ENCODE measurements at regions not wholly inside any gene's neighbourhood (a gene's known extent, or its start where the extent isn't known, plus 50 kb on each side); places are given as distances from the start of the nearest gene placed in this dataset.

DNA sequence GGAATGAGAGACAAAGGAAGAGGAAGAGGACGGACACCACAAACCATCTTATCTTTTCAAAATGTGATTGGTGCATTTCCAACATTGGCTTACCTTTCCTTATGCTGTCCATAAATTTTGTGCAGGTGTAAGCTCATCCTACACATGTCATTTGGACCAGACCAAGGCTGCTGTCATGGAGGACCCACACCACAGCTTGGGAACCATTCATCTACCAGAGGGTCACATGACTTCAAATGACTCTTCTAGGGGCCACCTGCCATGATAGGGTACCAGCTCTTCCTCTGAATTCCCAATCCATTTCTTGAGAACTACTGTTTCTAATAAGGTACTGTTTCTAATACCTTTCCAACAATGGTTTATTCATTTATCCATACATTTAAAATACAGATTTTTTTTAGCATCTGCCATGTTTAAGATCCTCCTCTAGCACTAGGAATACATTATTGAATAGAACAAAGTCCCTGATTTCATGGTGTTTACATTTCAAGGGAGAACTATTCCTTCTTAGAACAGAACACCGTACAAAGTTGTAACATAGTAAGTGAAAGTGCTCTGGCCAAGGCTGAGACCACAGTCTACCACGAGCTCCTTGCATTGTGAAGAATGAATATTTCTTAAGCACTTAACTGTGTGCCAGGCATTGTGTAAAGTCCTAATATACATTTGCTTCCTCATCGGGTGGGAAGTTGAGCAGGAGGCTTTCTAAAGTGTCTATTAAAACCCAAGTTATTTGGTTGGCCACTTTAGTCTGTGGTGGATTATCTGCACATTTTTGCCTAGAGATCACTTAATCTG is 246.1 kb upstream of the FN1 start:
- no peak for DNase-seq

DNA sequence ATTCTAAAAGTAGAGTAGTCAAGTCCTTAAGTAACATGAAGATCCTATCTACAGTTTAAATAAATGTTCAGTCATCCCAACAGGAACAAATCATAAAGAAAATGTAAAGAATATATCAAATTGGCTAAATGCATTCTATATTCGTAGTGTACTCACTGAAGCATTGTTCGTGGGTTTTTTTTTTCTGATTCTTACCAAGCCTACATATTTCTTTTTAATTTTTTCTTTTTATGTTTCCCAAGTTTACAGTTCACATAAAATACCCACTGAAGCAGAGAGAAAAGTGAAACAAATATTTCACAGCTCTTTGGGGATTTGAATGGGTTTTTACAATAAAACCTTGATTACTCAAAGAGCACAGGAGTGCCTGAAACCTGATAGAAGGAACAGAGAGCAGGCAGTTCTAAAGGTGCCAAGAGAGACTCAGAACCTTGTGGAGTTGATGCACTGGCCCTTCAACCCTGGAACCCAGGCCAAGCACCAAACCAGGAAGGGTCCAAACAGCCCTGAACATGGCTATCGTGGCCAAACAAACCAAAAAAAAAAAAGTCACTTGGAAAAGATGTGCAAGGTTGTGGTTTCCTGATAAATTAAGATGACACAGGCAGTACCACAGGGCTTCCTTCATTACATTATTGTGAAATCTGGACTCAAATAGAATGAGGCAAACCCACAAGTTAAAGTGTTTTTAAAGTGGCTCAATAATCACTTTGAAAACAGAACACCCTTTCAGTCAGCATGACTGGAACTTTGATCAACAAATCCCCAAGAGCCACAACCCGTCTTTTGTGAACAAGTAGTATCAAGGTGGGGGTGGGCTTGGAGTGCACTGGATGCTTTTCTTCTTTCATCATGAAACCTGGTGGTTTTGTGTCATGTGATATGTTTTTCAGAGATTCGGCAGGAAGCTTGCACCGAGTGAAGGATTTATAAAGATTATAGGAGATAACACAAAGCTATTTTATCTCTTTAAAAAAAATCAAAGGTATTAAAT is 245.0 kb upstream of the FN1 start:
- DNase-seq, result peak; percentile 6

- no peak for DNase-seq
Observed at GRCh38 chr2:215678094-215678493, 242.2 kb upstream of the FN1 start.

- DNase-seq, result peak; percentile 11
Observed at GRCh38 chr2:215677481-215677880, 241.6 kb upstream of the FN1 start.

- no peak for DNase-seq
Observed at GRCh38 chr2:215672406-215672805, 236.5 kb upstream of the FN1 start.

GRCh38 chr2:215671691-215672090 is 235.8 kb upstream of the FN1 start:
- no peak for DNase-seq

GRCh38 chr2:215671244-215671643 is 235.4 kb upstream of the FN1 start:
- DNase-seq, result no peak

DNA sequence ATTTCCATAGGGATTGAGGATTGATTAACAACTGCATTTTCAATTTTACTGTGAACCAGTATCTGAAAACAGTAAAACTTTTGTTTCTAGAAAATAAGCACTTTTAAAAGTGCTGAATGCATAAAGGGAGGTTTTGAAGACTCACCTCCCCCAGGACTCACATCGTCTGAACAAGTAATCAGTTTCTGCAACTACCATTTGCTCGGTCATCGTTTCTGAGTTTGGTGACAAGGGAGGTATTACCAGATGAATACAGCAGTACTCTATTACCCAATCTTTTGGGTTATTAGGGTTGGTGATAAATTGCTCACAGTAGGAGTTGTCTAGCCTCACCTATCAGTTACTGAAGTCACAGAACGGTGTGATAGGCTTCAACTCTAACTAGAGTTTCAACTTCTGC is 234.5 kb upstream of the FN1 start:
- no peak for DNase-seq

- no peak for DNase-seq
Observed at GRCh38 chr2:215668378-215668775, 232.5 kb upstream of the FN1 start.

- DNase-seq, result no peak
Observed at GRCh38 chr2:215667585-215668377, 231.9 kb upstream of the FN1 start.

DNA sequence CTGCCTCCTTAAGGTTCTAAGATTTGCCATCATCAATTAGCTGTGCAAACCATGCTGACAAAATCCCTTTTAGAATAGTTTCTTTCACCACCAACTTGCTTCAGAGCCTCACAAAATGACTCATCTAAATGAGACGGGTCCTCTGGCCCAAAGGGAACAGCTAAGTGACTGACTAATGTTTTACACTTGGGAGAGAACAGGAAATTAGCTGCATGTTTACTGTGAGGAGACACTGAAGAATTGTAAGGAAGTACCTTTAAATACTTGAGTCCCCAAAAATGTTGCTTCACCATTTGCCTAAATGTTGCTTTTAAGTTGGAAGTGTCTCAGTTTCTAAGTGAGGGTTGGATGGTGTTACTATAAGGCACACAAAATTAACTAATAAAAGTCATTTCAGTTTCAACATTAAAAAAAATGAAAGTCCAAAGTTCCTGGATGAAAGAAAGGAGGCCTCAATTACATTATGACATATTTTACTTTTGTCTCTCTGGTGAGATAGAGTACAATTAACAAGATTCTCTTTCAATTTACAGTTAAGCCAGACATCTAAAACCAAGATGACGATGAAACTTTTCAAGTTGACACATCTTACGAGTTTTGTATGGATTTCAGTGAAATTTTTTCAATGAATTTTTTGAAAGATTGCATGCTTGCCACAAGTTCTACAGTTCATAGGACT is 229.1 kb upstream of the FN1 start:
- no peak for DNase-seq

DNA sequence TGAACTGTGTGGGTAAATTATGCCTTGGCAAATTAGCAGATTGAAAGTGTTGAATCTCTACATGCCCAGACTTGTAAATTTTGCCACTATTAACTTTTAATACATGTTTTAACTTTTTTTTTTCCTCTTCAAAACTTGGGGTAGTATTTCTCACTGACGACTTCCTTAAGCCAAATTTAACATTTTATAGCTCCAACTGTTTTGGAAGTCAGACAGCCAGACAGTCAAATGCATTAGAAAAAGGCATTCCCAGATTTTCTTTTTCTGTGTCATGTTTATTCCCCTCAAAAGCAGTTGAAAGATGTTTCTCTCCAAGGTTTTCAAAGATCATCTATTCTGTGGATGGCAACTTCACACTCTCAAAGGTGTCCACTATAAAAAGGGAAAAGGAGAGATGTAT is 226.8 kb upstream of the FN1 start:
- no peak for DNase-seq

GRCh38 chr2:215660687-215661086 is 224.8 kb upstream of the FN1 start:
- no peak for DNase-seq

DNA sequence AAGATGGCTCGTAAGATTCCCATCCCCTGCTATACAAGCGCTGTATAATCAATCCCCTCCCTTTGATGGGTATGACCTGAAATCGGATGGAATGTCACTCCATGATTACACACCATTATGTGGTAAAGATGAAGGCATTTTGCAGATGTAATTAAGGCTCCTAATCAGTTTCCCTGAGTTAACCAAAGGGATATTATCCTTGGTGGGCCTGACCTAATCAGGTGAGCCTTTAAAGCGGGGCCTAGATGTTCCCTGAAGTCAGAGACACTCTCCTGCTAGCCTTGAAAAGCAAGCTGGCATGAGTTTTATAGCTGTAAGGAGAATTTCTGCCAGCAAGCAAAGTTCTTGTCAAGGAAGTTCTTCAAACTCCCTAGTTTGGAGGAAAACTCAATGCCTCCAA is 223.8 kb upstream of the FN1 start:
- no peak for DNase-seq

GRCh38 chr2:215658635-215659305 is 222.9 kb upstream of the FN1 start:
- DNase-seq, result no peak

GRCh38 chr2:215657844-215658243 is 222.0 kb upstream of the FN1 start:
- no peak for DNase-seq

- no peak for DNase-seq
Observed at GRCh38 chr2:215654148-215654819, 218.4 kb upstream of the FN1 start.

GRCh38 chr2:215653344-215654030 is 217.6 kb upstream of the FN1 start:
- no peak for DNase-seq

GRCh38 chr2:215652388-215652787 is 216.5 kb upstream of the FN1 start:
- DNase-seq, result no peak

GRCh38 chr2:215651412-215651811 is 215.5 kb upstream of the FN1 start:
- no peak for DNase-seq
